Right cardiac atrium (tissue), 5 donors: ENCODE measurements at regions not wholly inside any gene's neighbourhood (a gene's known extent, or its start where the extent isn't known, plus 50 kb on each side); places are given as distances from the start of the nearest gene placed in this dataset.

ENCODE experiments used
- ATAC-seq, 2 donors: fragments of 200-7000 bp; cut with Tn5 transposase; one replicate each; pipeline versions ENCODE4 v1.8.0 to v1.9.1; 2020; ENCODE audit warnings: moderate library complexity in 2 of 2, mild to moderate bottlenecking in 1 of 2
- DNase-seq, 3 donors: peaks; one replicate each; pipeline ENCODE4 v3.0.0-alpha.2; 2020
- H3K27ac ChIP-seq: one replicate; pipeline ENCODE4 v1.5.1; 2013; ENCODE audit warnings: mild to moderate bottlenecking, low read length, control low read depth, moderate library complexity
- H3K27me3 ChIP-seq: one replicate; pipeline ENCODE4 v1.6.1; 2013; ENCODE audit not compliant: control insufficient read depth, insufficient read depth
- H3K4me1 ChIP-seq: one replicate; pipeline ENCODE4 v1.6.1; 2013; ENCODE audit warnings: low read length; ENCODE audit not compliant: control insufficient read depth, insufficient read depth
- H3K4me3 ChIP-seq: one replicate; pipeline ENCODE4 v1.5.1; 2013; ENCODE audit warnings: low read length, control low read depth
- H3K9me3 ChIP-seq: one replicate; pipeline ENCODE4 v1.6.1; 2013; ENCODE audit warnings: low read length; ENCODE audit not compliant: control insufficient read depth
- WGBS: extraction: QIAGEN DNeasy Blood & Tissue Kit; methylation state at CpG from one replicate; pipeline ENCODE4 v1.1.7; 2013; 5-methylcytosine and 5-hydroxymethylcytosine counted together
- intact Hi-C, 4 donors: fragments of 100-400 bp; cut with DNase I; formaldehyde crosslinking; loops; one replicate each; pipeline versions ENCODE4 v1.11.0 to v1.14.0; 2022 to 2023
- donor health status: healthy with polysubstance abuse.
- donor health status: DM: no; HTN: yes; CAD: no.
- donor health status: DM: no; HTN: no; CAD: no.
- donor health status: DM: no; HTN: yes; CAD: no; lungs with severe emphysema.
- donor health status: DM: yes; HTN: yes; CAD: no.

DNA sequence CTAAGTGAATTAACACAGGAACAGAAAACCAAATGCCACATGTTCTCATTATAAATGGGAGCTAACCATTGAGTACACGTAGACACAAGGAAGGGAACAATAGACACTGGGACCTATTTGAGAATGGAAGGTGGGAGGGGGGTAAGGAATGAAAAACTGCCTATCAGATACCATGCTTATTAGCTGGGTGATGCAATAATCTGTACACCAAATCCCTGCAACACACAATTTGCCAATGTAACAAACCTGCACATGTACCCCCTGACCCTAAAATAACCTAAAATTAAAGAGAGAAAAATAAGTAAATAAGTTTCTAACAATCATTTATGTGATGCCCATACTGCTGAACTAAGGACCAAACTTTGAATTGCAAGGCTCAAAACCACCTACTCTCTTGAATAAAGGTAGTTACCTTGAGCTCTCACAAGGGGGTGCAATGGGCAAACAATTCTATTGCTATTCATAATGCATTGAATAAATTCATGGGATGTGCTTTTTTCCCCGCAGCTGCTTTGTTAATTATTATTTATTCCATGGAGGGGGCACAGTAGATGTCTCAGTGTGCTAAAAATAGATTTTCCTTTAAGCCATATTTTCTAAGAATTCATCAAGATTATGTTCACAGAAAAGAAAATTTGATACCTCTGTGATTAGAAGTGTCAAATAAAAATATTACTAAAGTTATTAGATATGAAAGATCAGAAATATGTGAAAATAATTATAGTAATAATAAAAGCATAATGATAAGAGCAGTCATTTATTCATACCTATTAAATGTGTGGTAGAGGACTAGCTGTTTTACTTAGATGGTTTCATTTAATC lies 76.2 kb upstream of the PTPN3 start:
- WGBS = 9% methylated on average over 2 of the region's 2 CpGs
- H3K9me3 ChIP-seq = no peaks in the 10 kb centered on the region
- ATAC-seq (peak; percentile 59 to 67), DNase-seq (no peak)
- intact Hi-C loops = loop anchor here in 3 of 4 donors (2.0 to 10.0 kb wide), 5 partner anchors 68 to 241 kb away; partner anchors contain the start of gene PALM2AKAP2 (in 1 of the 3)
- no peak overlapping the region for H3K27ac ChIP-seq
- no peaks in the 10 kb centered on the region for H3K27me3 ChIP-seq
- H3K4me3 ChIP-seq = no peak overlapping the region
- H3K4me1 ChIP-seq = peaks cover 2% of the 10 kb centered on the region

DNA sequence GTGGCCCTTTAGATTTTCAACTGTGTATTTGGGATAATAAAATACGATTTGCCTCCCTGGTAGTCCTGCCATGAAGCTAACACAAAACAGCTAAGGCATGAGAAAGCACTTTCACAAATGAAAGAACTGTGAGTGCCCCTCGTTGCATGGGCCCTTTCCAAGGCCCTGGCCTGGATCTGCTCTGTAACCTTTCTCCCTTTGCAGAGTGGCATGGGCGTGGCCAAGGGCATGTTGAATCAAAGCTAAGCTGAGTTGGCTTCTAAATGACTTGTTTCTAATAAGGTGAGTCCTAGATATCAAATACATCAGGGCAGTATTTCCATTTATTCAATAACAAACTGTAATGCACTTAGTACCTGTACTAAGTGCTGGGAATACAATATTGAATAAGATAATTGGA lies 78.7 kb upstream of the PTPN3 start:
- 76% methylated on average over 3 of the region's 3 CpGs for WGBS
- Histone ChIP-seq H3K27me3 (no peaks in the 10 kb centered on the region), H3K27ac (no peak overlapping the region)

DNA sequence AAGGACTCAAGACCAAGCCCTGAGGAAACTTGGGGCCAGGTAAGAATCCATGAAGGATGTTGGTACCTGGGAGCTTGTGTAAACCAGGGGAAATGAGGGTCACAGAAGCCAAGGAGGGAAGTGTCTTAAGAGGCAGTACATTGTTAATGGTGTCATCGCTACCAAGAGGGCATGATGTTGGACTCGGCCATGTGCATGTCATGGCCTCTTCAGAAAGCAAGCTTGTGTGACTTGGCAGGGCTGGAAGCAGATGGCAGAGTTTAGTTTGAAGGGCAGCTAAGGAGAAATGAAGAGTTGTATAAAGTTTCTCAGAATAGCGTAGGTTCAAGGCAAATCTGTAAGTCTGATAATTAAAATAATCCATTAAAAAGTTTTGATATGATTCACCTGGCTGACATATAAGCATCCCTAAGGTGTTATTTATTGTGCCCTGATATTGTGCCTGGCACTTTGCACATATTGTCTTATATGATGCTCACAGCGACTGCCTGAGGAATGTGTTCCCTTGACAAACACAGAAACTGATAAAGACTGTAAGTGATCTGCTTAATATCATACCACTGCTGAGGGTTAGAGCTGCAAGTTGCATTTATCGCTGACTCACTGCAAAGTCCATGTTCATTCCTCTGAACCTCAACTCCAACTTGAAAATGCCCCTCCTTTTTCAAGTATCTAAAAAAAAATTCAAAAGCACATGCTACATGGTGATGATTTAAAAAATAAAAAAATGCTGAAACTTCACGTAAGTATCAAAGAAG lies 81.3 kb upstream of the PTPN3 start:
- ATAC-seq = peak in 1 of 2 donors; percentile 50

More for the DNA sequence above, 78.7 kb upstream of the PTPN3 start:
- intact Hi-C loops = loop anchor here in 1 of 4 donors (10.0 kb wide), 2 partner anchors 208 to 238 kb away; partner anchors contain the start of gene PALM2AKAP2
- DNase-seq = no peak
- Histone ChIP-seq H3K4me3 (no peak overlapping the region), H3K9me3 (no peaks in the 10 kb centered on the region), H3K4me1 (peaks cover 2% of the 10 kb centered on the region)
- no peak for ATAC-seq

DNA sequence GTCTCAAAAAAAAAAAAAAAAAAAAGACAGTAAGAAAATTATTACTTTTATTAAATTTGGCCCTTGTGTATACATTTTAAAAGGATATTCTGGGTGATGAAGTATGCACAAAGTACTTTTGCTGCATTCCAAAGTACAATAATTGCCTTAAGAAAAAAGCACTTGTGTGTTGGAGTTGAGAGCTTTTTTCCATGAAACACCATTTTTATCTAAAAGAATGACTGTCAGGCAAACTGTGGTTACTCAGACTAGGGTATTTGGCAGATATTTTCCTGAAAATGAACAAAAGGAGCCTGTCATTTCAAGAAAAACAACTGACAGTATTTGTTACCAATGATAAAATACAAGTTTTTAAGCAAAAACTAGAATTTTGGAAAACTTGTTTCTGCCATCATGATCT lies 84.3 kb upstream of the PTPN3 start:
- ATAC-seq (no peak), DNase-seq (no peak)
- no peaks in the 10 kb centered on the region for H3K27me3 ChIP-seq
- H3K27ac ChIP-seq = no peak overlapping the region
- intact Hi-C loops = loop anchor here in 2 of 4 donors (5.0 to 10.0 kb wide), 2 partner anchors 70 to 302 kb away; no protein-coding TSS in a partner anchor
- no peaks in the 10 kb centered on the region for H3K9me3 ChIP-seq
- no peak overlapping the region for H3K4me3 ChIP-seq
- peaks cover 4% of the 10 kb centered on the region for H3K4me1 ChIP-seq

More for the DNA sequence above, 81.3 kb upstream of the PTPN3 start:
- no peak for DNase-seq
- WGBS = 58% methylated on average over 6 of the region's 6 CpGs
- Histone ChIP-seq H3K27ac (no peak overlapping the region), H3K27me3 (no peaks in the 10 kb centered on the region), H3K4me1 (peaks cover 2% of the 10 kb centered on the region), H3K9me3 (no peaks in the 10 kb centered on the region), H3K4me3 (no peak overlapping the region)
- intact Hi-C loops = loop anchor here in 1 of 4 donors (10.0 kb wide), 2 partner anchors 205 to 235 kb away; partner anchors contain the start of gene PALM2AKAP2

GRCh38 chr9:109584205-109584604 lies 86.1 kb upstream of the PTPN3 start:
- Histone ChIP-seq H3K9me3 (no peaks in the 10 kb centered on the region), H3K4me1 (peaks cover 2% of the 10 kb centered on the region), H3K27me3 (no peaks in the 10 kb centered on the region), H3K4me3 (no peak overlapping the region), H3K27ac (no peak overlapping the region)
- DNase-seq (no peak), ATAC-seq (no peak)
- WGBS = 78% methylated on average over 4 of the region's 4 CpGs
- intact Hi-C loops = loop anchor here in 2 of 4 donors (5.0 to 10.0 kb wide), 2 partner anchors 68 to 301 kb away; no protein-coding TSS in a partner anchor

GRCh38 chr9:109585796-109586195 lies 87.7 kb upstream of the PTPN3 start:
- no peaks in the 10 kb centered on the region for H3K27me3 ChIP-seq
- no peak for DNase-seq

GRCh38 chr9:109586993-109587392 lies 88.9 kb upstream of the PTPN3 start:
- WGBS = 87% methylated on average over 4 of the region's 4 CpGs
- DNase-seq = no peak
- Histone ChIP-seq H3K27ac (no peak overlapping the region), H3K27me3 (no peaks in the 10 kb centered on the region), H3K9me3 (no peaks in the 10 kb centered on the region), H3K4me3 (no peak overlapping the region), H3K4me1 (peaks cover 2% of the 10 kb centered on the region)
- no peak for ATAC-seq
- intact Hi-C loops = loop anchor here in 1 of 4 donors (10.0 kb wide), 1 partner anchor 298 kb away; no protein-coding TSS in a partner anchor

More at GRCh38 chr9:109585796-109586195, 87.7 kb upstream of the PTPN3 start:
- no peak for ATAC-seq
- H3K9me3 ChIP-seq = no peaks in the 10 kb centered on the region
- intact Hi-C loops = loop anchor here in 1 of 4 donors (10.0 kb wide), 1 partner anchor 299 kb away; no protein-coding TSS in a partner anchor
- WGBS = 56% methylated on average over 7 of the region's 7 CpGs
- no peak overlapping the region for H3K4me3 ChIP-seq
- H3K27ac ChIP-seq = no peak overlapping the region
- H3K4me1 ChIP-seq = peaks cover 2% of the 10 kb centered on the region

- WGBS = 62% methylated on average over 3 of the region's 3 CpGs
- DNase-seq (no peak), ATAC-seq (peak; percentile 66 to 71)
- Histone ChIP-seq H3K4me1 (peaks cover 2% of the 10 kb centered on the region), H3K4me3 (no peak overlapping the region), H3K9me3 (no peaks in the 10 kb centered on the region), H3K27me3 (no peaks in the 10 kb centered on the region), H3K27ac (peak overlapping the region; percentile 76)
- intact Hi-C loops = loop anchor here in 1 of 4 donors (10.0 kb wide), 1 partner anchor 296 kb away; no protein-coding TSS in a partner anchor
Measured at GRCh38 chr9:109588415-109588814, 90.3 kb upstream of the PTPN3 start.

DNA sequence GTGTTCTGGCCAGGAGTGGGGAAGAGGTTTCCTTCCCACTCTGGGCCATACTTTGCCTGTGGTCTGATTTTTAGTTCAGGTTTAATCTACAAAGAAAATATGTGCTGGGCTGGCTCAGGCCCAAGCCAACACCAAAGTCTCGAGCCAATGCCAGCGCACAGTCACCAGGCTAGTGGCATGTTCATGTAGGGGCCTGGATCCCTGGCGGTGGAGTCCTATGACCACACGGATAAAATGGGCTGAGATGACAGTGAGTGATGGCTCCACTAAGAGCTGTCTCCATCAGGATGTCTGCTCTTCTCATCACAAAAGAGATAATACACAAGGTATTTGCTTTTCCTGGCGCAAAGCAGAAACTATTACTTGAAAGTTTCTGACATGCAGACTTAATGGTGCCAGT lies 92.9 kb upstream of the PTPN3 start:
- WGBS = 51% methylated on average over 5 of the region's 5 CpGs
- peaks cover under 1% of the 10 kb centered on the region for H3K4me1 ChIP-seq
- ATAC-seq = peak; percentile 32 to 61
- DNase-seq = peak in 2 of 3 donors; percentile 20 to 57
- H3K27me3 ChIP-seq = no peaks in the 10 kb centered on the region
- H3K4me3 ChIP-seq = no peak overlapping the region
- intact Hi-C loops = no loop called here
- H3K9me3 ChIP-seq = no peaks in the 10 kb centered on the region
- peak overlapping the region; percentile 41 for H3K27ac ChIP-seq

GRCh38 chr9:109591691-109592090 lies 93.6 kb upstream of the PTPN3 start:
- no peak overlapping the region for H3K27ac ChIP-seq
- 53% methylated on average over 2 of the region's 2 CpGs for WGBS
- no peaks in the 10 kb centered on the region for H3K9me3 ChIP-seq
- H3K27me3 ChIP-seq = no peaks in the 10 kb centered on the region
- intact Hi-C loops = no loop called here
- H3K4me1 ChIP-seq = no peaks in the 10 kb centered on the region
- no peak for ATAC-seq
- DNase-seq = no peak
- H3K4me3 ChIP-seq = no peak overlapping the region

DNA sequence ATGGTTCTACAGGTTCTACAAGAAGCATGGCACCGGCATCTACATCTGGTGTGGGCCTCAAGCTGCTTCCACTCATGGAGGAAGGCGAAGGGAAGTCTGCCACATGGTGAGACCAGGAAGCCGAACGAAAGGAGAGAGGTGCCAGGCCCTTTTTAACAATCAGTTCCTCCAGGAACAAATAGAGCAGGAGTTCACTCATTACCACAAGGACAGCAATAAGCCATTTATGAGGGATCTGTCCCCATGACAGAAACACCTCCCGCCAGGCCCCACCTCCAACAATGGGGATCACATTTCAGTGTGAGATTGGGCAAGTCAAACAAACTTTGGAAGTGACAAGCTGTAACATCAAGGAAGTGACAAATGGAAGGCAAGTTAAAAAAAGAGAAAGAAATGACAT lies 95.5 kb upstream of the PTPN3 start:
- no peaks in the 10 kb centered on the region for H3K9me3 ChIP-seq
- H3K4me3 ChIP-seq = no peak overlapping the region
- WGBS = 90% methylated on average over 5 of the region's 5 CpGs
- ATAC-seq = no peak
- H3K4me1 ChIP-seq = no peaks in the 10 kb centered on the region
- H3K27ac ChIP-seq = no peak overlapping the region
- DNase-seq = no peak
- intact Hi-C loops = no loop called here
- no peaks in the 10 kb centered on the region for H3K27me3 ChIP-seq
